Adipocyte (in vitro differentiated cells): ENCODE measurements at regions not wholly inside any gene's neighbourhood (a gene's known extent, or its start where the extent isn't known, plus 50 kb on each side); places are given as distances from the start of the nearest gene placed in this dataset.
A peak's percentile ranks its signal among the peaks of the same experiment; 100 is the strongest.

Experiments used
- DNase-seq: peaks from one replicate; pipeline ENCODE4 v3.0.0-alpha.2; 2015; ENCODE audit warnings: low read depth
- H3K27me3 ChIP-seq: replicated peaks from 2 replicates; pipeline ENCODE4 v1.7.0; 2013; ENCODE audit warnings: mild to moderate bottlenecking, low read length, moderate library complexity; ENCODE audit not compliant: control insufficient read depth, insufficient read depth
- H3K36me3 ChIP-seq: 2 replicates; pipeline ENCODE4 v1.7.0; 2013; ENCODE audit warnings: low read length, mild to moderate bottlenecking, moderate library complexity; ENCODE audit not compliant: control insufficient read depth, insufficient read depth, severe bottlenecking
- H3K4me1 ChIP-seq: 2 replicates; pipeline ENCODE4 v1.7.0; 2013; ENCODE audit warnings: mild to moderate bottlenecking, low read length, moderate library complexity; ENCODE audit not compliant: control insufficient read depth, insufficient read depth
- H3K4me3 ChIP-seq: 2 replicates; pipeline ENCODE4 v1.7.0; 2013; ENCODE audit warnings: mild to moderate bottlenecking, low read length, moderate library complexity
- H3K9ac ChIP-seq: 2 replicates; pipeline ENCODE4 v1.7.0; 2013; ENCODE audit warnings: mild to moderate bottlenecking, low read length, moderate library complexity
- H3K9me3 ChIP-seq: 2 replicates; pipeline ENCODE4 v1.7.0; 2013; ENCODE audit warnings: mild to moderate bottlenecking, low read length, moderate library complexity; ENCODE audit not compliant: control insufficient read depth

DNA sequence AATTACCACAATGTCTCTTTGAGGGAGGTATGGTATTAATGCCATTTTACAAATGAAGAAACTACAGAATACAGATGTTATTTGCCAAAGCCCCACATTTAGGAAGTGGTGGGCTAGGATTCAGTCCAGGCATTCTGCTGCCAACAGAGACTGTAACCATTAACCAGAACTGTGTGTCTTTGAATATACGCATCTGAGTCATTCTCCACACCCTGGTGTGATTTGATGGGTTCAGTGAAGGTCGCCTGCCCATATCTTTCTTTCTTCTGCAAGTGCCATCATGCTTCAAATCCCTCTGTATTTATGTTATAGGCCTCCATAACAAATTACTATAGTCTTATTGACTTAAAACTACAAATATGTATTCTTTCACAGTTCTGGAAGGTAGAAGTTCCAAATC lies 479.0 kb upstream of the DCC start:
- peaks cover 3% of the 10 kb centered on the region for H3K9me3 ChIP-seq
- no peak for DNase-seq
- no peaks in the 10 kb centered on the region for H3K27me3 ChIP-seq
- H3K36me3 ChIP-seq: no peaks in the 10 kb centered on the region
- H3K4me1 ChIP-seq: no peaks in the 10 kb centered on the region
- no peak overlapping the region for H3K4me3 ChIP-seq
- no peak overlapping the region for H3K9ac ChIP-seq

DNA sequence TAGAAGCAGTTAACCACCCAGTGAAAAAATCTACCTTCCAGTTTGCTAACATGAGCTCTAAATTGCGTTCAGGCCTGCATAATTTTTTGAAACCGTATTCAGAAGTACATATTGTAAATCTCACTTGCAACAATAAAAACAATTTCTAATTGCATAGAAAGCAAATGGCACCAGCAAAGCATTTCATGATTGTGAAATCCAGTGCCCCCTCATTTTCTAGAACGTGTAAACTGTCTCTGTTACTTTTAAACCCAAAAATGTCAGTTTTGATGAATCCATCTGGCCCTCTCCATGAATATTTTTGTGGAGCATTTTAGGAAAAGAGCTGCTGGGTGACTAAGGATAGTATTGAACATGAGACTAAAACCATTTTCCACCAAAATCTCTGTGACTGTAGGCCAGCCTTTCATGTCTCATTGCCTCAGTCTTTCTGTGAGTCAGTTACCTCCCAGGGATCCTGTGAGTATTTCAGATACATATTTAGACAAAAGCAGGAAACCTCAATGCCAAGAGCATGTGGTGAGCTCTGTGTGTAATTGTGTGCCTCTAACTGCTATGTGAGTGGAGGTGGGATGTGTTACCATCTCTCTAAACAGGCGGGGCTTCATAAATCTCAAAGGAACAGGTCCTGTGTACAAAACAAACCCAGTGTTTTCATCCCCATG lies 477.8 kb upstream of the DCC start:
- Histone ChIP-seq H3K9ac (no peak overlapping the region), H3K4me1 (no peaks in the 10 kb centered on the region), H3K9me3 (peaks cover 3% of the 10 kb centered on the region), H3K36me3 (no peaks in the 10 kb centered on the region), H3K27me3 (no peaks in the 10 kb centered on the region), H3K4me3 (no peak overlapping the region)
- DNase-seq: no peak

DNA sequence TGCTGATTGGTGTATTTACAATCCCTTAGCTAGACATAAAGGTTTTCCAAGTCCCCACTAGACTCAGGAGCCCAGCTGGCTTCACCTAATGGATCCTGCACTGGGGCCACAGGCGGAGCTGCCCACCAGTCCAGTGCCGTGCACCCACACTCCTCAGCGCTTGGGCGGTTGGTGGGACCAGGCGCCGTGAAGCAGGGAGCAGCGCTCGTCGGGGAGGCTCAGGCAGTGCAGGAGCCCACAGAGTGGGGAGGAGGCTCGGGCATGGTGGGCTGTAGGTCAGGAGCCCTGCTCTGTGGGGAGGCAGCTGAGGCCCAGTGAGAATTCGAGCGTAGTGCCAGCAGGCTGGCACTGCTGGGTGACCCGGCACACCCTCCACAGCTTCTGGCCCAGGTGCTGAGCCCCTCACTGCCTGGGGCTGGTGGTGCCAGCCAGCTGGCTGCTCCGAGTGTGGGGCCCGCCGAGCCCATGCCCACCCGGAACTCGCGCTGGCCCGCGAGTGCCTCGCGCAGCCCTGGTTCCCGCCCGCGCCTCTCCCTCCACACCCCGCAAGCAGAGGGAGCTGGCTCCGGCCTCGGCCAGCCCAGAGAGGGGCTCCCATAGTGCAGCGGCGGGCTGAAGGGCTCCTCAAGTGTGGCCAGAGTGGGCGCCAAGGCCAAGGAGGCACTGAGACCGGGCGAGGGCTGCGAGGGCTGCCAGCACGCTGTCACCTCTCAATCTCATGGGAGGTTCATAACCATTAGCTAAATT lies 475.6 kb upstream of the DCC start:
- H3K9ac ChIP-seq: no peak overlapping the region
- no peaks in the 10 kb centered on the region for H3K36me3 ChIP-seq
- H3K4me3 ChIP-seq: no peak overlapping the region
- DNase-seq: no peak
- no peaks in the 10 kb centered on the region for H3K4me1 ChIP-seq
- no peaks in the 10 kb centered on the region for H3K27me3 ChIP-seq
- peaks cover 3% of the 10 kb centered on the region for H3K9me3 ChIP-seq

DNA sequence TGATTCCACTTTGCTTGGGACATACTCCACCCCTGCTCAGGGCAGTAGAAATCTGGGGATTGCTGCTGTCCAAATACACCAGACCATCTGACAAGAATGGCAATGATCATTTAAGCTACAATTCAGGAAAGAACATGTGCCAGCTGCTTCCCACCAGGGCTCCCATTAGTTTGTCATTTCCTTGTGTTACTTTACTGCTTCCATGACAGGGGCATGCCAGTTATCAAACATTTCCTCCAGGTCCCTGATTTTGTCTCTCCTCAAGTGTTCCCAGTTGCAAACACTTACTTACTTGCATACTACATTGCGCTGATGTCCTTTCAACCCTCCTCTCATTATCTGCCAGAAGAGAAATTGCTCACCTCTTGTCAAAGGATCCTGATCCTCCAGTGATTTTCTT lies 474.5 kb upstream of the DCC start:
- Histone ChIP-seq H3K36me3 (no peaks in the 10 kb centered on the region), H3K4me1 (no peaks in the 10 kb centered on the region), H3K27me3 (no peaks in the 10 kb centered on the region), H3K4me3 (no peak overlapping the region), H3K9ac (no peak overlapping the region), H3K9me3 (peaks cover 3% of the 10 kb centered on the region)
- DNase-seq: no peak

DNA sequence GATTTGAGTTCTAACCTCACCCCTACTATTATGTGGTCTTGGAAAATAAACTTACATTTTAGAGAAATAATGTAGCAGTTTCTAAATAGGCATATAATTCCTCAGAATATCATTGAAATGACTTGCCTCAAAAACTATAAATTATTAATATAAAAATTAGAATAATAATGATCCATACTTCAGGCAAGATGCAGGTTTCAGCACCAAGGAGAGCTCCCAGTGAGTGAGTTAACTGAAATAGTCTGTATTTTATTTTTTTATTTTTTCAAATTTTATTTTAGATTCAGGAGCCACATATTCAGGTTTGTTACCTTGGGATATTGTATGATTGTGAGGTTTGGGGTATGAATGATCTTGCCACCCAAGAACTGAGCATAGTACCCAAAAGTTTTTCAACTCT lies 472.2 kb upstream of the DCC start:
- Histone ChIP-seq H3K4me3 (no peak overlapping the region), H3K36me3 (no peaks in the 10 kb centered on the region), H3K27me3 (no peaks in the 10 kb centered on the region), H3K4me1 (no peaks in the 10 kb centered on the region), H3K9me3 (peaks cover 3% of the 10 kb centered on the region), H3K9ac (no peak overlapping the region)
- DNase-seq: peak; percentile 57

DNA sequence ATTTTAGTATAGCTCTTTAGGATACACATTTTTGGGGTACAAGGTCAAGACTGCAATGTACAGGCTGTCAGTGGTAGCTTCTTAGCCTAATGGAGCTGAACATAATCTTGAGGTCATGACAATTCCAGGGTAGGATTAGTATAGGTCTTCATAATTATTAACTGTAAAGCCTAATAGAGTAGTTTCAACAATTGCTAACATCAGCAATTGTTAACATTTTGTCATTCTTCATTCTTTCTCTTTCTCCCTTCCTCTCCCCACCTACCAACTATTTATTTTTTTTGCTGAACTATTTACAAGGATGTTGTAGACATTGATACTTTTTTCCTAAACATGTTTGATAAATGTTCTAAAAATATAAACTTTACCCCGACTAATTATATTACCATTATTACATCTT lies 461.3 kb upstream of the DCC start:
- Histone ChIP-seq H3K27me3 (no peaks in the 10 kb centered on the region), H3K4me1 (no peaks in the 10 kb centered on the region), H3K4me3 (no peak overlapping the region), H3K9ac (no peak overlapping the region), H3K36me3 (no peaks in the 10 kb centered on the region), H3K9me3 (no peaks in the 10 kb centered on the region)
- DNase-seq: no peak

DNA sequence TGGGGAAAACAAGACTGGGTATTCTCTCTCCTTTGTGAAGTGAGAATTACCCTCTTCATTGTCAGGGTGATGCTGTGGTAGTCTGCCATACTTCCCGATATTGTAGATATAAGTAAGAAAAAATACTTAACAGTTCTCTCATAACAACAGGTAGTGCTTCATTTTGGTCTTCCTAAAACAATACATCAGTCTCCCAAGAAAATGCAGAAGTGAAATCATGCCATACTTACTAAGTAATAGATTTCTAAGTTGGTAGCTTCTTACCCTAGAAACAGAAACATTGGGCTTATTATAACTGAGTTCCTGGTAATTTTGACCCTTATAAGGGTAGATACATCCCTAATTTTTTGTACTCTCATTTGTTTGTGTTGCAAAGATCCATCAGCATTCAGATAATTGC lies 460.7 kb upstream of the DCC start:
- no peak overlapping the region for H3K4me3 ChIP-seq
- no peaks in the 10 kb centered on the region for H3K27me3 ChIP-seq
- no peaks in the 10 kb centered on the region for H3K4me1 ChIP-seq
- no peaks in the 10 kb centered on the region for H3K9me3 ChIP-seq
- no peak for DNase-seq
- no peaks in the 10 kb centered on the region for H3K36me3 ChIP-seq
- H3K9ac ChIP-seq: no peak overlapping the region

DNA sequence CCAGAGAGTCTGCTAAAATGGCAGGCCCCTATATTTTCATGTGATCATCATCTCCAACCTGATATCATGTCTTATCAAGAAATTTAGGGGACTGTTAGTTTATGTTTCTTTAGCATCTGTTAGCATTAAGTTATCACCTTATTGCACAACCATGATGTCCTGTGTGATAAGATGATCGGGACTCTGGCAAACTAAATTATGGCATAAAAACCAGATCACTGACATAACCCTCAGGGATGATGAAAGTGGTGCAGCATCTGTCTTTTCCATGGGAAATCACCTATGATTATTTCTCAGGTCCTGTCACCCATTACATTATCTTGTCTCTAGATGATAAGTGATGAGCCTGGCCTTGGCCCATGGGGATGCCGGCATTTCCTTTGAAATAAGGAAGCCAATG lies 458.6 kb upstream of the DCC start:
- Histone ChIP-seq H3K9me3 (no peaks in the 10 kb centered on the region), H3K9ac (no peak overlapping the region), H3K4me1 (no peaks in the 10 kb centered on the region), H3K4me3 (no peak overlapping the region), H3K27me3 (no peaks in the 10 kb centered on the region), H3K36me3 (no peaks in the 10 kb centered on the region)
- no peak for DNase-seq

DNA sequence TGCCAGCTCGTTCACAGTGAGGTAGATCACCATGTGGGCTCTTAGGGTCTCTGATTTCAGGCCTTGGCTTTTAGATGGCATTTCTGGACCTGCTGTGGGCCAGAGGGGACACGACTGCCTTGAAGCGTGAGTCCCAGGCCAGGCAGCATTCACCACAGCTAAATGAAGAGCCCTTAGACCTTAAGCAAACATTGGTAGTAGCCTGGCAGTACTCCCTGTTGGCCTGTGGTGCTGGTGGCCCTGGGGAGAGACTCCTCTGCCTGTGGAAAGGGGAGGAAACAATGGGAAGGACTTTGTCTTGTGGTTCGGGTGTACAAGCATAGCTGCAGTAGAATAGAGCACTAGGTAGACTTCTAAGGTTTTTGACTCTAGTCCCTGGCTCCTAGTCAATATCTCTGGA lies 456.0 kb upstream of the DCC start:
- H3K9me3 ChIP-seq: no peaks in the 10 kb centered on the region
- no peaks in the 10 kb centered on the region for H3K27me3 ChIP-seq
- no peak for DNase-seq
- H3K4me1 ChIP-seq: no peaks in the 10 kb centered on the region
- no peak overlapping the region for H3K4me3 ChIP-seq
- H3K36me3 ChIP-seq: no peaks in the 10 kb centered on the region
- H3K9ac ChIP-seq: no peak overlapping the region

DNA sequence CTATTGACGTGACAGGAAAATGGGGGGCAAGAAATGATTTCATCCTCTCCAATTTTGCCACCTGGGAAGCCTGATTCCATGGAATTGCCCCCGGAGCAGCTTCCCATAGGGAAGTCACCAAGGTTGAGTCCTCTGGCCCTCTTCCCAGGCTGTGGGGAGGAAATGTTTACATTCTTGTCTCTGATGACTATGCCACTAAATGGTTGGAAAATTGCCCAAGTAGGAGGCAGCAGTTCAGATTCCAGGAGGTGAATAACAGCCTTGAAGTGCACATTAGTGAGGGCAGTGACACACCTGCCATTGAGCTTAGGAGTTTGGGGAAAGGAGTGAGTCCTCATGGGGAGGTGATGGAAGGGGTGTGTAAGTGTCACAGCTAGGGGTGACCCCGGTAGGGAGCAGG lies 449.2 kb upstream of the DCC start:
- Histone ChIP-seq H3K27me3 (no peaks in the 10 kb centered on the region), H3K36me3 (no peaks in the 10 kb centered on the region), H3K9me3 (no peaks in the 10 kb centered on the region), H3K4me3 (no peak overlapping the region), H3K4me1 (no peaks in the 10 kb centered on the region), H3K9ac (no peak overlapping the region)
- no peak for DNase-seq

DNA sequence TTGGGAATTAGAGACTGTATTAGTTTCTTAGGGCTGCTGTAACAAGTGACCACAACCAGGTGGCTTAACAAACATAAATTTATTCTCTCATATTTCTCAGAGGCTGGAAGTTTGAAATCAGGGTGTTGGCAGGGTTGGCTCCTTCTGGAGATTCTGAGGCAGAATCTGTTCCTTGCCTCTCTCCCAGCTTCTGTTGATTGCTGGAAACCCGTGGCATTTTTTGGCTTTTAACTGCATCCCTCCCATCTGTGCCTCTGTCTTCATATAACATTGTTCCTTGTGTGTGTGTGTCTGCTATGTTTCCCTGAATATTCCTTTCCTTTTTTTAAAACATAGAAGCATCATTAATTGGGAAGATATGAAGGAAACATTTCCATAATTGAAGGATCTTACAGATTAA lies 448.1 kb upstream of the DCC start:
- Histone ChIP-seq H3K9ac (no peak overlapping the region), H3K27me3 (no peaks in the 10 kb centered on the region), H3K4me3 (no peak overlapping the region), H3K36me3 (no peaks in the 10 kb centered on the region), H3K9me3 (no peaks in the 10 kb centered on the region), H3K4me1 (no peaks in the 10 kb centered on the region)
- no peak for DNase-seq

DNA sequence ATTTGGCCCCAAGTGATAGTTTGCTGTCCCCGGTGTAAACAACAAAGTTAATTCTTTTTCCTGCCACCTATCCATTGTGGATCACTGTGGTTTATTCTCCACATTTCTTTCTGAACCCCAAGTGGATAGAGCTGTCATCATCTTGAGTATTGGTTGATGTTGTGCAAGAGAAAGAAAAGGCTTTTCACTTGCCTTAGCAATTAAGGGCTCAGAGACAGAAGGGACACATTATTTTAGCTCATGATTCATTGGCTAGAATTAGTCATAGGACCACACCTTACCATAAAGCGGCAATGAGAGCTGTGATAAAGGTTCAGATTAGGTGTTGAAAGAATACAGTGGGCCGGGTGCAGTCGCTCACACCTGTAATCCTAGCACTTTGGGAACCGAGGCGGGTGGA lies 442.1 kb upstream of the DCC start:
- Histone ChIP-seq H3K4me1 (no peaks in the 10 kb centered on the region), H3K9me3 (no peaks in the 10 kb centered on the region), H3K4me3 (no peak overlapping the region), H3K27me3 (no peaks in the 10 kb centered on the region), H3K9ac (no peak overlapping the region), H3K36me3 (no peaks in the 10 kb centered on the region)
- no peak for DNase-seq
